HG02973 (cell line): ENCODE measurements at regions not wholly inside any gene's neighbourhood (a gene's known extent, or its start where the extent isn't known, plus 50 kb on each side); places are given as distances from the start of the nearest gene placed in this dataset.
"Not testable (repeated sequence)": the region's sequence is repeated elsewhere in the genome, so short reads cannot be mapped to it uniquely, and the experiment has no call there.

ENCODE experiments used
- ATAC-seq: cut with Tn5 transposase; IDR thresholded peaks from one replicate; pipeline ENCODE4 v1.9.1; 2021; ENCODE audit warnings: moderate library complexity; ENCODE audit not compliant: unreplicated experiment

GRCh38 chr20:5696011-5696559 lies 54.1 kb upstream of the SHLD1 start:
- ATAC-seq: no peak

- ATAC-seq: peak; percentile 97
Observed at GRCh38 chr20:5691918-5692618, 58.1 kb upstream of the SHLD1 start.

- ATAC-seq: no peak
Observed at GRCh38 chr20:5689463-5689862, 60.7 kb upstream of the SHLD1 start.

- ATAC-seq: no peak
Observed at GRCh38 chr20:5688431-5688972, 61.7 kb upstream of the SHLD1 start.

- no peak for ATAC-seq
Observed at GRCh38 chr20:5687884-5688283, 62.3 kb upstream of the SHLD1 start.

GRCh38 chr20:5686384-5687105 lies 63.7 kb upstream of the SHLD1 start:
- no peak for ATAC-seq

- ATAC-seq: not testable (repeated sequence)
Observed at GRCh38 chr20:5682556-5682955, 67.6 kb upstream of the SHLD1 start.

GRCh38 chr20:5680192-5680591 lies 69.4 kb upstream of the GPCPD1 start:
- ATAC-seq: no peak

- no peak for ATAC-seq
Observed at GRCh38 chr20:5678777-5679176, 68.0 kb upstream of the GPCPD1 start.

- not testable (repeated sequence) for ATAC-seq
Observed at GRCh38 chr20:5677944-5678343, 67.1 kb upstream of the GPCPD1 start.

- ATAC-seq: no peak
Observed at GRCh38 chr20:5677389-5677788, 66.6 kb upstream of the GPCPD1 start.

GRCh38 chr20:5675103-5676091 lies 64.6 kb upstream of the GPCPD1 start:
- ATAC-seq: no peak

GRCh38 chr20:5674176-5674660 lies 63.4 kb upstream of the GPCPD1 start:
- peak; percentile 81 for ATAC-seq

- ATAC-seq: no peak
Observed at GRCh38 chr20:5670874-5671273, 60.1 kb upstream of the GPCPD1 start.

GRCh38 chr20:5670036-5670536 lies 59.3 kb upstream of the GPCPD1 start:
- no peak for ATAC-seq

- no peak for ATAC-seq
Observed at GRCh38 chr20:5668529-5668868, 57.7 kb upstream of the GPCPD1 start.

- no peak for ATAC-seq
Observed at GRCh38 chr20:5667705-5668528, 57.1 kb upstream of the GPCPD1 start.

- no peak for ATAC-seq
Observed at GRCh38 chr20:5665417-5665816, 54.6 kb upstream of the GPCPD1 start.

GRCh38 chr20:5663396-5663795 lies 52.6 kb upstream of the GPCPD1 start:
- no peak for ATAC-seq

- ATAC-seq: no peak
Observed at GRCh38 chr20:5662769-5663168, 52.0 kb upstream of the GPCPD1 start.
